ENCODE measurements at regions not wholly inside any gene's neighbourhood (a gene's known extent, or its start where the extent isn't known, plus 50 kb on each side); places are given as distances from the start of the nearest gene placed in this dataset.

GRCh38 chr5:96147866-96148265 lies 186.2 kb upstream of the ELL2 start:
- intact Hi-C loops (cut with micrococcal nuclease; ENCODE audit: unreplicated experiment) (no loop called here), in situ Hi-C loops (cut with HindIII; ENCODE audit: low pct_unique_long_range_greater_than_20kb, low sequenced_read_pairs) (no loop called here)
- no TSS peak for BruUV-seq (replicated peaks)
- no peak for DNase-seq (ENCODE audit: low read depth, low spot score)
- peaks cover 5% of the 10 kb centered on the region; the same call in 1 of the 2 replicates for H3K4me1 ChIP-seq (ENCODE audit: control insufficient read depth, insufficient read depth, low read length)
- H3K9me3 ChIP-seq (ENCODE audit: control insufficient read depth, insufficient read depth, low read depth, low read length): no peaks in the 10 kb centered on the region
- H3K27ac ChIP-seq (ENCODE audit: low read length): peak overlapping the region; percentile 7; the same call in 1 of the 2 replicates
- TF ChIP-seq POLR2AphosphoS5 (IDR thresholded peaks at IDR 0.05; ENCODE audit: low read depth, low read length): no peak
- ATAC-seq: no peak
- no peaks in the 10 kb centered on the region for H3K27me3 ChIP-seq (ENCODE audit: control insufficient read depth, insufficient read depth, low read length)
- ChIA-PET CTCF (no interaction called here), POLR2A (no interaction called here)
- H3K36me3 ChIP-seq (ENCODE audit: control insufficient read depth, insufficient read depth, low read length): no peaks in the 10 kb centered on the region
- H3K4me3 ChIP-seq (ENCODE audit: low read depth in 2 of 2, low read length in 2 of 2): no peak overlapping the region

- Histone ChIP-seq H3K4me3 (ENCODE audit: low read depth in 2 of 2, low read length in 2 of 2) (no peak overlapping the region), H3K4me1 (ENCODE audit: control insufficient read depth, insufficient read depth, low read length) (peaks cover 5% of the 10 kb centered on the region; the same call in 1 of the 2 replicates), H3K27ac (ENCODE audit: low read length) (peak overlapping the region; percentile 61; the same call in 1 of the 2 replicates), H3K9me3 (ENCODE audit: control insufficient read depth, insufficient read depth, low read depth, low read length) (no peaks in the 10 kb centered on the region), H3K36me3 (ENCODE audit: control insufficient read depth, insufficient read depth, low read length) (no peaks in the 10 kb centered on the region), H3K27me3 (ENCODE audit: control insufficient read depth, insufficient read depth, low read length) (no peaks in the 10 kb centered on the region)
- ATAC-seq: no peak
- ChIA-PET CTCF (no interaction called here), POLR2A (no interaction called here)
- BruUV-seq (replicated peaks): no TSS peak
- in situ Hi-C loops (cut with HindIII; ENCODE audit: low pct_unique_long_range_greater_than_20kb, low sequenced_read_pairs) (no loop called here), intact Hi-C loops (cut with micrococcal nuclease; ENCODE audit: unreplicated experiment) (no loop called here)
- TF ChIP-seq CTCF (IDR thresholded peaks at IDR 0.05): no peak
- TF ChIP-seq TCF7L2 (IDR thresholded peaks at IDR 0.05; ENCODE audit: low read depth, low read length): no peak
- TF ChIP-seq POLR2AphosphoS5 (IDR thresholded peaks at IDR 0.05; ENCODE audit: low read depth, low read length): no peak
- no peak for TF ChIP-seq SIN3A (IDR thresholded peaks at IDR 0.05; ENCODE audit: borderline replicate concordance, insufficient read depth, low read depth, low read length)
- TF ChIP-seq REST (IDR thresholded peaks at IDR 0.05; ENCODE audit: insufficient read depth in 1 of 2, low read depth in 2 of 2, low read length in 1 of 2): no peak
- no peak for DNase-seq (ENCODE audit: low read depth, low spot score)
These were observed 185.0 kb upstream of the ELL2 start for GRCh38 chr5:96146675-96147074.

GRCh38 chr5:96144289-96144688 lies 182.6 kb upstream of the ELL2 start:
- no peak for DNase-seq (ENCODE audit: low read depth, low spot score)

More at GRCh38 chr5:96144289-96144688, 182.6 kb upstream of the ELL2 start:
- Histone ChIP-seq H3K4me3 (ENCODE audit: low read depth in 2 of 2, low read length in 2 of 2) (no peak overlapping the region), H3K36me3 (ENCODE audit: control insufficient read depth, insufficient read depth, low read length) (no peaks in the 10 kb centered on the region), H3K27me3 (ENCODE audit: control insufficient read depth, insufficient read depth, low read length) (no peaks in the 10 kb centered on the region), H3K27ac (ENCODE audit: low read length) (no peak overlapping the region), H3K9me3 (ENCODE audit: control insufficient read depth, insufficient read depth, low read depth, low read length) (no peaks in the 10 kb centered on the region), H3K4me1 (ENCODE audit: control insufficient read depth, insufficient read depth, low read length) (no peaks in the 10 kb centered on the region)
- CTCF ChIA-PET: no interaction called here
- TF ChIP-seq POLR2AphosphoS5 (IDR thresholded peaks at IDR 0.05; ENCODE audit: low read depth, low read length) (no peak), TCF7L2 (IDR thresholded peaks at IDR 0.05; ENCODE audit: low read depth, low read length) (no peak), SIN3A (IDR thresholded peaks at IDR 0.05; ENCODE audit: borderline replicate concordance, insufficient read depth, low read depth, low read length) (no peak), CTCF (IDR thresholded peaks at IDR 0.05) (no peak), REST (IDR thresholded peaks at IDR 0.05; ENCODE audit: insufficient read depth in 1 of 2, low read depth in 2 of 2, low read length in 1 of 2) (no peak)
- in situ Hi-C loops (cut with HindIII; ENCODE audit: low pct_unique_long_range_greater_than_20kb, low sequenced_read_pairs): no loop called here
- ATAC-seq: no peak
- no TSS peak for BruUV-seq (replicated peaks)
- POLR2A ChIA-PET: no interaction called here
- intact Hi-C loops (cut with micrococcal nuclease; ENCODE audit: unreplicated experiment): no loop called here
